ENCODE measurements at regions not wholly inside any gene's neighbourhood (a gene's known extent, or its start where the extent isn't known, plus 50 kb on each side); places are given as distances from the start of the nearest gene placed in this dataset.
"Not testable (repeated sequence)": the region's sequence is repeated elsewhere in the genome, so short reads cannot be mapped to it uniquely, and the experiment has no call there.

- peak; percentile 82 for DNase-seq (ENCODE audit: low read depth)
These were observed 208.4 kb downstream of the TPST1 start for GRCh38 chr7:66413379-66414114.

GRCh38 chr7:66415659-66416265, 210.6 kb downstream of the TPST1 start:
- no peak for DNase-seq (ENCODE audit: low read depth)

DNA sequence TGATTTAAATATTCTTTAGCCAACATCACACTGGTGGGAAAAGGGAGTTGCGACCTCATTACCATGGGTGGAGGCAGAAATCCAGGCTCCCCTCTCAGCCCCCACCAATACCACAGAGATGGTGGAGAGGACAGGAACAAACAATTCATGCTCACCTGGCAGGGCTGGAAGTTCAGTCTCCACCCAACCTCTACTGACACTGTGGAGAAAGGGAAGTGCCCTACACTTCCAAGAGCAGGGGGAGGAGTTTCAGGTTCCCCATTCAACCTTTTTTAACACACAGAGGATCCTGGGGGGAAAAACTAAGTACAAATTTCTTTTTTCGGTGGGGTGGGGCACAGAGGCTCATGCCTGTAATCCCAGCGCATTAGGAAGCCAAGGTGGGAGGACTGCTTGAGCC, 210.1 kb upstream of the KCTD7 start:
- DNase-seq (ENCODE audit: low read depth): no peak

DNA sequence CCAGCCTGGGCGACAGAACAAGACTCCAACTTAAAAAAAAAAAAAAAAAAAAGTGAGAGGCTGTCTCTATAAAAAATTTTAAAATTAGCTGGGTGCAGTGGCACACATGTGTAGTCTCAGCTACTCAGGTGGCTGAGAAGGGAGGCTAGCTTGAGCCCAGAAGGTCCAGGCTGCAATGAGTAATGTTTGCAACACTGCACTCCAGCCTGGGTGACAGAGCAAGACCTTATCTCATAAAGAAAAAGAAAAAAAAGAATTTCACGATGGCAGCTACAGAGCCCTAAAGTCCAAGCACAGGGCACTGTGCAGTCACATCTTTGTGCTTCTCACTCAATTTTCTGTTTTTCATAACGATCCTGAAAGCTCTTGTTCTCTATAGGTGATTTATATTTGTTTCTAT, 209.5 kb upstream of the KCTD7 start:
- DNase-seq (ENCODE audit: low read depth): no peak

GRCh38 chr7:66421830-66422475, 206.7 kb upstream of the KCTD7 start:
- no peak for DNase-seq (ENCODE audit: low read depth)

DNA sequence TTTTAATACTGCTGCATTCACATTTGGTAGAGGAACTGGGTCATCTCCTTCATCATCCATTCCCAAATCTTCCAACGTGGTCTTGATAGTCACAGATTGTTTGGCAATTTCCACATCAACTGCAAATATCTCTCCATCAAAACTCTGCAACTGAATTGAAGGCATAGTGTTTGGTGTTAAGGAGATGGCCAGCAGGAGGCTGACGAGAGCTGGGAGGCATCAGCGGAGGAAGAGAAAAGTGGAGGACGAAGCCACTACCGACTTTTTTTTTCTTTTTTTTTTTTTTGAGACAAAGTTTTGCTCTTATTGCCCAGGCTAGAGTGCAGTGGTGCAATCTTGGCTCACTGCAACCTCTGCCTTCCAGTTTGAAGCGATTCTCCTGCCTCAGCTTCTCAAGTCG, 205.0 kb upstream of the KCTD7 start:
- no peak for DNase-seq (ENCODE audit: low read depth)

DNA sequence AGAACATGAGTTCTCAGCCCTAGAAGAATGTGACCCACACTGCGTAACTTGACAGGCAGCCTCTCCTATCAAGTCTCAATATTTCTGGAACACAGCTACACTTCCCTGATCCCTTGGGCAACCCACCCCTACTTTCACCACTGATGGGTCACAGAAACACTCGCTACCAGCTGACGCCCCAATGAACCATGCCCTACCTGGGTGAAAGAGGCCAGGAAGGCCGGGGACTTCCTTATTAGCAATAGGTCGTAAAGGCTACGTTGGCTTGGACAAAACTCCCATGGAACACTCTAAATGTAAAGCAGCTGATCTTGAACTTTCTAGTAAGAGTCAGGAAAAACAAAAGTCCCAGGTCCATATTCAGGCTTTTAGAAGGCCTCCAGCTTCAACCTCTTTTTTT, 202.3 kb upstream of the KCTD7 start:
- no peak for DNase-seq (ENCODE audit: low read depth)

GRCh38 chr7:66426996-66427395, 201.7 kb upstream of the KCTD7 start:
- DNase-seq (ENCODE audit: low read depth): no peak

DNA sequence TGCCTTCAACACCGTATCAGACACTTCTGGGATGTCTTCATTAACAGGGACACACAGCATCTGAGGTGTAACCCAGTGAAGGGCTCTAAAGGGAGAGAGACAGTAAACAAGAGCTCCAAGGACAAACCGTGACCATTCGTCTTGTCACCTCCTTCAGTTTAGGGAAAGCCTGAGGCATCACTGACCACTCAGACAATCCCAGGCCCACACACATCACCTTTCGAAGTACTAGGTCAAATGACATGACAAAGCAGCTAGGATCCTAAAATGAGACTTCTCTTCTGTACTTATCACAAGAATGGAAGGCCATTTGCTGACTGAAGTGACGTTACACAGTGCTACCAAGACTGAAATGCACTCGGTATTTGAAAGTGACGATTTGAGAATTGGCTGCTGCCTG, 200.7 kb upstream of the KCTD7 start:
- DNase-seq (ENCODE audit: low read depth): no peak

DNA sequence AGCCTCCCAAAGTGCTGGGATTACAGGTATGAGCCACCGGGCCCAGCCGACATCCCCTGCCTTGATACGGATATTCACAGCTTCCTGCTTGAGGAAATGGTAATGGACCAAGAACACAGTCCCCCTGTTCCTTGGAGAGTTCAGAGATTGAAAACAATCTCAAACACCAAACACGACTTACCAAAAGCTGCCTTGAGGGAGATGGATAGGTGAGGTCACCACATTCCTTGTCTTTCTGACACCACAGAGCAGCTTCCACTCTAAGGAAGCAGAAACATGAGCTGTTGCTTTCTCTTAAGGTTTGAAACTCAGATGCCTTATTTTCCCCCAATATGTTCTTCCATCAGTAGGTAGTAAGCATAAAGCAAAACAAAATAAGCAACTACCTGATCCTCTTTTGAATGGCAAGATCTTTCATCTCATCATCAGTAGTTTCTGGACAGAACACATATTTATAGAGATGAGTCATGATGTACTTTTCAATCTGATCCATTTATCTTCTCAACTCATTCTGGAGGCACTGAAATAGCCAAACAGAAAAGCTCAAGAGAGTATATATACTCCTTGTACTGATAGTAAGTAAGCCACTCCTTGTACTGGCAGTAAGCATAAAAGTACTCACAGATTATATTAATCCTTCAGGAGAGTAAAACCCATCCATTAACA, 199.1 kb upstream of the KCTD7 start:
- DNase-seq (ENCODE audit: low read depth): no peak

GRCh38 chr7:66430164-66430545, 198.5 kb upstream of the KCTD7 start:
- no peak for DNase-seq (ENCODE audit: low read depth)

DNA sequence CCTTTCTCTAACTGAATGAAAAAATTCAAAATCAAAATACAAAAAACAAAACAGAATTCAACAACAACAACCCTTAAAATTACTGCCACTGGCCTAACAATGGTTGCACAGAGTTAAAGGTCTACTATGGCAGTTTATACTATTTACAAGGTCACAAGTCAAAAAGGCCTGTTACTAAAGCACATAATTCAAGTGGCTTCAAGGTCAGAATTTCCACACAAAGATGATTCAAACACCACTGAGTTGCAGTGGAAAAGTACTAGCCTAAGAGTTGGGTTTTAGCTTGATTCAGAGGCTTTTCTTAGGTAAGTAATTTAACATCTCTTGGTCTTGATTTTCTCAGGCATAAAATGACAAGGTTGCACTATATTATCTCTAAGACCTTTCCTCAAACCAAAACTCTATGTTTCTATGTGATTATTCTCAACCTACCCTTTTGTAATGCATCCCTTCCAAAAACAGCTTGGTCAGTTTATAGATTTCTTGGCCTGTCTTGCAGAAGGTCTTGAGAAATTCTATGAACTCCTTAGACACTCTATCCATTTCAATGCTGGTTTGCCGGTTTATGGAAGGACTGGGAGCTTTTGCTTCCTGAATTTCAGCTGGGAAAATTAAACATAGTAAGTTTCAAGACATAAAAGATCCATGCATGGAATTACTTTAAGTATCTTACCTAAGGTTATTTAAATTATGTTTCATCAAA, 189.8 kb upstream of the KCTD7 start:
- not testable (repeated sequence) for DNase-seq (ENCODE audit: low read depth)

GRCh38 chr7:66442385-66442784, 186.3 kb upstream of the KCTD7 start:
- no peak for DNase-seq (ENCODE audit: low read depth)

DNA sequence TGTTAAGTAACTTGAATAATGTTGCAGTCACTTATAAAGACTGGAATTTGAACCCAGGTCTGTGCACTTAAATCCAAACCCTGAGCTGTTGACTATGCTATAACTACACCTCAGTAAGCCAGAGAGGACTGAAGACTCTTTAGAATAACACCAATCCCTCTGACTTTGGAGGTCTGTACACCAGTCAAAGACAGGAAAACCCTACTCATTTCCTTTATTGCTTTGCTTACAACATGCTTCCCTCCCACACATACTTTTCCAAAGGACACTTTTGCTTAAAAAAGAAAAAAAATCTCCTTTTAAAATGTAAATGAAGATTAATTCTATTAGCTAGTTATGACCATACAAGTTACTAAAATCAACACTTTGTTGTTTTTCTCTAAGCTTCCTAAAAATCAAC, 184.7 kb upstream of the KCTD7 start:
- DNase-seq (ENCODE audit: low read depth): no peak

DNA sequence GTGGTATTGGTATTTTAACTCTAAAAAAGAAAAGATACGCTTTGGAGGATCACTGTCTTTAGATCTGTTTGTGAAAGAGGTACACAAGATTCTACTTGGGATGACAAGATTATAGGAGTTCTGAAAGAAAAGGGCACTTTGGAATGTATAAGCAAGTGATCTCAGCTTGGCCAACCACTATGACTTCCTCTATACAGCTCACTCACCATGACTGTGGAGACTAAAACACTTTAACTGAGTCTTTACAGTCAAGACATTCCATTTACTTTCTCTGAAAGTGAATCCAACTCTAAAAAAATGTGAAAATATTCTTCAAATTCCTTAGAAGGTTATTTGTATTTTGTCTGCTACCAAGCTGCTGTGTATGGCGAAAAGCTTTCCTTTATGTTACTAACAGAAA, 181.7 kb upstream of the KCTD7 start:
- not testable (repeated sequence) for DNase-seq (ENCODE audit: low read depth)

GRCh38 chr7:66450814-66451213, 177.9 kb upstream of the KCTD7 start:
- DNase-seq (ENCODE audit: low read depth): not testable (repeated sequence)

GRCh38 chr7:66451713-66452112, 177.0 kb upstream of the KCTD7 start:
- DNase-seq (ENCODE audit: low read depth): not testable (repeated sequence)

GRCh38 chr7:66452165-66452564, 176.5 kb upstream of the KCTD7 start:
- DNase-seq (ENCODE audit: low read depth): no peak

- DNase-seq (ENCODE audit: low read depth): no peak
These were observed 175.3 kb upstream of the KCTD7 start for GRCh38 chr7:66453340-66453739.

- DNase-seq (ENCODE audit: low read depth): no peak
These were observed 174.0 kb upstream of the KCTD7 start for GRCh38 chr7:66454600-66455225.

- DNase-seq (ENCODE audit: low read depth): not testable (repeated sequence)
These were observed 173.2 kb upstream of the KCTD7 start for GRCh38 chr7:66455432-66455831.

DNA sequence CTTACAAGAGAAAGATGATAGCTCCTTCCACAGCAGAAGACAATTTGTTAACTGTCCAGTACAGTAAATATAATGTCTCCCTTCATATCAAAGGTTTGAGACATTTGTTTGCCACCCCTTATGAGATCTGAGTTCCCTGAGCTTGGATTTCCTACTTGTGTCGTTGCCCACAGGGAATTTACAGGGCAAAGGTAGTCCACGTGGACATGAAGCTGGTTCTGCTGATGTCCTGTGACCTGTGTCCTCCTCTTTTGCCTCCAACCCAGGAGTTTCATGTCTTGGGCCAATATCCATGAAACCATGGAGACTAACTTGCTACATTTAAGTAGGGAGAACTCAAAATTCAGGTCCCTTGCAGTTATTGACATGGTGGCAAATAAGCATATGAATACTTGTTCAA, 172.2 kb upstream of the KCTD7 start:
- not testable (repeated sequence) for DNase-seq (ENCODE audit: low read depth)

Measured in RPMI7951 (cell line).